Endometrial microvascular endothelial cells (primary cell): ENCODE measurements at regions not wholly inside any gene's neighbourhood (a gene's known extent, or its start where the extent isn't known, plus 50 kb on each side); places are given as distances from the start of the nearest gene placed in this dataset.

Experiments used
- in situ Hi-C: cut with HindIII; loops from 2 replicates; pipeline ENCODE4 v1.10.0; 2017; ENCODE audit warnings: low sequenced_read_pairs, low pct_unique_long_range_greater_than_20kb; ENCODE audit errors: inconsistent ontology term

- in situ Hi-C loops = no loop called here
These were observed 246.3 kb upstream of the KLF4 start for GRCh38 chr9:107735821-107736220.

DNA sequence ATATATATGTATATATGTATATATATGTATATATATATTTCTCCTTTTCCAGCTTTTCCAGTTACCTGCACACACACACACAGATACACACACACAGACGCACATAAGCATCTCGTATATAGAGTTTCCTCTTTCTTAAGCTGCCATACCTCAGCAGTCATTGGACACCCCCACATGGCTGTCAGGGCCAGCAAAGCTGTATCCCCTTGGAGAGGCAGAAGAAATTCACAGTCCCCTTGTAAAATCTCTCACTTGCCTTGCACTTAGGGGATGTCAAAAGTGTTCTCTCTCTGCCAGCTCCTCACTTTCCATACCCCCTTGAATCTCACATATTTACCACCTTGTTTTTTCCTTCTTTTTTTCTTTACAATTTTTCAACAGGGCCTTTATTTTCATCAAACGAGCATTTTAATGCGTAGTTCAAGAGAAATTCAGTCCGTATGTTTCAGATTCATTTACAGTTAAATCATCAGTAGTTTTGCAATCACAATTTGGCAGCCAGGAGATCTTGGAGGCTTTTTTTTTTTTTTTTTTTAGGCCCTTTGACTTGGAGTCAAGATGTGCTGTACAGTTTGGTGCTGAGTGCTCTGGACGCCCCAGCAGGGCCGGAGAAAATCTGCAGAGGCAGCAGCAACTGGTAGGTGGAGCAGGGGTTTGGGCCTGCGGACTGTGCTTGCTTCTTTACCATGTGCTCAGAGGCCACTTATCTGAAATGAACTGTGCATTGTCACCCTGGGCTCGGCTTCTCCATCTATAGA is 244.9 kb upstream of the KLF4 start:
- in situ Hi-C loops = no loop called here

DNA sequence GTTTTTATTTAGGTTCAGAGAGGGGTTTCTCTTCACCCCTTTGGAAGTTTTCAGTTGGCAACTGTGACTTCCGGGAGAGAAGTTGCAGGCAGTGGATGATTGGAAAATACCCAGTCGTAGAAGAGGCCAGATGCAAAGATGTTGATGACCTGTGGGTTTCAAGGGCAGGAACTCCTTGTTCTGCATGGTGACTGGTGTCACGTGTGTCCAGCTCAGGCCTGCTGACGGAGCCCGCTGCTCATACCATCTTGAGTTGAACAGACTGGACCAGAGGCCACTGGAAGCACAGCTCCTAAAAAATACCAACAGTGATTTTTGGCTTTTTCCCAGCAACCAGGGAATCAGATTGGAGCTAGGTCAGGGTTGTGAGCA is 243.9 kb upstream of the KLF4 start:
- in situ Hi-C loops = no loop called here

DNA sequence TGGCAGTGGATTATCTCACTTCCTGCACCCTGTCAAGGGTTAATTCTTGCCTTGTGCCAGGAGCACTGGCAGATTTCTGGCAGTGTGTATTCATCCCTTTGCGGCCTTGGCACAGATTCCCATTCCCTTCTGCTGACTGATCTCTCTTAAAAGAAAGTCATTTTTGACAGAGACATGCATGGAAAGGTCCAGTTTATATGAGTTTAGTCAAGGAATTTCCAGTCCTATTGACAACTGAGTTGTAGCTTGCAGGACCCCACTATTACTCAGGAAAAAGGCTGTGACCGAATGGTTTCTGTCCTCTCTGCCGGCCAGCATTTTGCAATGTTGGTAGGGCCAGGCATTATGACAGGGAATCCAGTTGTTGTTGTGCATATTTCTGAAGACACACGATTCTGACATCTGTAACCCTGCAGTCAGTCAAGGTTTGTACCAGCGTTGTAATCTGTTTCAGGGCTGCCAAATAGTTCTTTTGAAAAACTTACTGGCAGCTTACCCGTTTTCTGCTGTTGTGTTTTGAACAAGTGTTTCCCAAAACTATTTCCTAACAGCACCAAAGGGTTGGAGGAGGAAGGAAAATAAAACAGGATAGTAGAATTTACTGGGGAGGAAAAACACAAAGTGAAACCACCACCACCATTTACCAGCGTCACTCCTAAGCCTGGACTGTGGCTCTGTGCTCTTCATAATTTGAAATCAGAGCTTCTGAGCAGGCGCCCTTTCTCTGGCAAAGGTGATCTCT is 243.4 kb upstream of the KLF4 start:
- in situ Hi-C loops = no loop called here

DNA sequence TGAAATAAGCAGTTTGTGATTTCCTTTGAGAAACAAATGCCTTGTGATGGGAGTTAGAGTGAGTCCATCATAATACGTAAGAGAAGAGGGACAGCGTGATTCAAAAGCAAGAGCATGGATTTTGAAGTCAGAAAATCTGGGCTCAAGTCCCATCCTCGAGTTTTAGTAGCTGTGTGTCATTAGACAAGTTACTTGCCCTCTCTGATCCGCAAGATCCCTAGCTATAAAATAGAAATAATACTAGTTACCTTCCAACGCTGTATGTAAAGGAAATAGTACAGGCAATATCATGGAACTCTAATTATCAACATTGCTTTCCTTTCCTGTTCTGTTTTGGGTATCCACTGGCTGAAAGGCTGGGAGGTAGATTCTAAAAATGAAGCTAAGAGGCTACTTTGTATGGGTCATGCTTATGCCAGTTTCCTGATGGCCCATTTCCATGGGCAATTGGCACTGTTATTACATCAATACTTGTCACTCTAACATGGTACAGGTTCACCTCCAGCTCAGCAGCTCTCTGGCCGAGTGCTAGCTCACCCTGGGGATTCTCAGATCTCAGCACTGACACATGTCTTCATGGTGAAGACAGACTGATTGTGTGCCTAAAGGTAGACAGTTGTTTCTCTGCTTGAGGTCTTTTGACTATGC is 241.7 kb upstream of the KLF4 start:
- in situ Hi-C loops = no loop called here

GRCh38 chr9:107730666-107731065 is 241.1 kb upstream of the KLF4 start:
- in situ Hi-C loops = no loop called here

DNA sequence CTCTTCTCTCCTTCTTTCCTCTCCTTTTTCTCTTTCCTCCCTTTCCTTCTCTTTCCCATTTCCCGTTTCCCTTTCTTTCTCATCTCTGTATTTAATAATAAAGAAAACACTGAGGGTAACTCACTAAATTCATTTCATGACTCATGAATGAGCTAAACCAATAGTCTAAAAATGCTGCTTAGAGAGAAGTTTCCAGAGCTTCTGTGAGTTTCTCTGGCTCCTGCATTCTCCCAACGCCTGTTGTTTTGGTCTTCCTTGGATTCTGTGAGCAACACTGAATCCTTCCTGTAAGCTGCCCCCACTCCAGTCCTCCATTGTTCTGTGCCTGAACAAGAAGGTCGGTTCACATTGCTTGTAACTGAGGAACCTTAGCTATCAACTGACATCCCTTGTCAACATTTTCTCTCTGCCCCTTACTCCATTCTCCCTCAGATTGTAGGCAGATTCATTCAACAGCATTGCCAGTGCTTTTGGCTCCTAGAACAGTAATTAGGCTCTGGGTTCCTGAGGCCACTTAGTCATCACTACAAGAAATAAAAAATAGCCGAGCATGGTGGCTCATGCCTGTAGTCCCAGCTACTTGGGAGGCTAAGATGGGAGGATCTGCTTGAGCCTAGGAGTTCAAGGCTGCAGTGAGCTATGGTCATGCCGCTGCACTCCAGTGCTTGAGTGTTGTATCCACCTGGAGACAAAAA is 237.7 kb upstream of the KLF4 start:
- in situ Hi-C loops = no loop called here

DNA sequence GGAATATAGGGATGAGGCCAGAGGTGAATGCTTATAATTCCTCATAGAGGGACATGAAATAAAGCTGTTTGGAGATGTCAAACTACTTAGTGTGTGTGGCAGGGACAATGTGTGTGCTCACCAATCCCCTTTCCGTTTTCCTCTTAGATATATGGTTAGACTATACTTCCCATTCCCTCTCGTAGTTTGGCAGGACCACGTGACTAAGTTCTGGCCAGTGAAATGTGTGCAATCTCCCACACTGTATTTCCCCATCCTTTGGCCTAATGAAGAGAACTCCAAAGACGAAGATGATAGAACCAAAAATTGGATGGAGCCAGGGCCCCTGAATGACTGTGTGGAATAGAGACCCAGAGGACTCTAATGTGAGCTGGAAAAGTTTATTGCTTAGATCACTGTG is 233.4 kb upstream of the KLF4 start:
- in situ Hi-C loops = no loop called here

DNA sequence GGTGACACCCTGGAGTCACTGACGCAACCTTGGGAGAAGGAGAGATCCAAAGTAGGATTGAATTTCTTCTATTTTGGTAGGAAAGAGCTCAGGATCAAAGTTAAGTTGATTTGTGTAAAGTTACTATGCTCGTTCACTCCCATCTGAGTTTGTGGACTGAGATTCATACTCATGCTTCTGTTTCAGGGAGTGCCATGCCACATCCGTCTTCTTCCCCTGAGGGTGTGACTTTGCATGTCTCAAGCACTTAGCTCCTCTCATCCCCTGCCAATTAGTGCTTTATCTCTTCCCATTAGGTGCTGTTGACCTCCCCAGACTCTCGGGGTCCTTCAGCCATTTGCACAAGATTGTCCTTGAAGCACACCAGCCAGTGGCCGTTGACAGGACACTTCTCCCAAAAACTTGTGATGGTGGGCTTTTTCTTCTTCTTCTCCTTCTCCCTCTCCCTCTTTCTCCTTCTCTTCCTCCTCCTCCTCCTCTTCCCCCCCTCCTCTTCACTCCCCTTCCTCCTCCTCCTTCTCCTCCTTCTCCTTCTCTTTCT is 232.2 kb upstream of the KLF4 start:
- in situ Hi-C loops = no loop called here

GRCh38 chr9:107720501-107720900 is 230.9 kb upstream of the KLF4 start:
- in situ Hi-C loops = no loop called here

GRCh38 chr9:107717529-107718314 is 228.2 kb upstream of the KLF4 start:
- in situ Hi-C loops = no loop called here

DNA sequence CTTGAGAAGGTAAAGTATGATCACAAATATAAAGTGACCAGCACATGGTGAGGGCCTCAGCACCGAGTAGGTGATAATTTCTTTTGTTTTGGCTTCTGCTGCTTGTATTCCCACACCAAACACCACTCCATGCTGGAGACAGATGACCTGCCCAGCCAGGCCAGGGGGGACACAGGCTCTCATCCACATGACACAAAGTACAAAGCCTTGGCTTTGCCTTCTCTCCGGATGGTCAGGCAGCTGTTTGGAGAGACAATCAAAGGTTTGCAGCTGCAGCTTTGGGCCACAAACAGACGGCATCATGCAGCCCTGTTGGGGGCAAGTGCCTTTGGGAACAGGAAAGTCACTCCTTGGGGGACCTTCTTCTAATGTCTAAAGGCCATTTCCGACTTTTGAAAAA is 226.2 kb upstream of the KLF4 start:
- in situ Hi-C loops = no loop called here

DNA sequence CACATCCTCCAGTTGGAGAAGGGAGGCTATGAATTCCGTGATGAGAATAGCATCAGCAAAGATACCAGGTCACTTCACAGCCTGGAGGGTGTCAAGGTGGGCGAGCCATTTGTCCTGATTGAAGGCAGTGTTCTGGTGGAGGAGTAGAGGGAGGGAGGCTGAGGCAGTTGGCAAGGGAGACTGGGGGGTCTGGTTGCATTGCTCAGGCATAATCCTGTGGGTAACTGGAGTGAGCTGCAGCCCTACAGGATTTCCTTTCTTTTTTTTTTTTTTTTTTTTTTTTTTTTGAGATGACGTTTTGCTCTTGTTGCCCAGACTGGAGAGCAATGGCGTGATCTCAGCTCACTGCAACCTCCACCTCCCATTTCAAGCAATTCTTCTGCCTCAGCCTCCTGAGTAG is 223.9 kb upstream of the KLF4 start:
- in situ Hi-C loops = no loop called here

DNA sequence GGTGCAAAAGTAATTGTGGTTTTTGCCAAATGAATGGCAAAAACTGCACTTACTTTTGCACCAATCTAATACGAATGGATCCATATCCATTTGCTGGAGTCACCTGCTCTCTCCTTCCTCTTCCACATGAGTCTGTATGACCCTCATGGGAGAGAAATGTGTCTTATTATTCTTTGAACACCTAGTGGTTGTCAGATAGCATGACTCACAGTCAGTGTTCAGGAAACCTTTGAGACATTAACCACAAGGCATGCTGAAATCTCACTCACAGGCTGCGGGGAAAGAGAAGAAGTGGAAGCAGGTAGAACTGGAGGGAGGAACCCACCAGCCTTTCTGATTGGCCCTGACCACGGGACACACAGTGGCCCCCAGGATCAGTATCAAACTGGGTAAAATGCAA is 222.8 kb upstream of the KLF4 start:
- in situ Hi-C loops = no loop called here

DNA sequence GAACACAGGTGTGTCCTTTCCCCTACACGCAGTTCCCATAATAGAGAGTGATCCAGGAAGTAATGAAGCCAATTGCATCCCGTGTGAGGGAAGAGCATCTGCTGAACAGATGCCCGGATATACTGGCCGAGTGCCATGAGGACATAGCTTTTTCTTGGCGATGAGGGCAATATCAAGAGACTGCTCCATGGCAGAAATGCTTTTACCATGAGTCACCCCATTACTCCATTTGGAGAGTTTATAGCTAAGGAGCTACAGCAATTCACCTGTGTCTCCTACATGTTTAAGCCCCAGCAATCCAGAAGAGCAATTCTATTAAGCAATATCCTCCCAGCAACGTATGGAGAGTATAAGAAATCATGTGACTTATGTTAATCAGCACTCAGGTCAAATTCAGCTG is 222.0 kb upstream of the KLF4 start:
- in situ Hi-C loops = no loop called here

GRCh38 chr9:107710953-107711352 is 221.4 kb upstream of the KLF4 start:
- in situ Hi-C loops = no loop called here

- in situ Hi-C loops = no loop called here
These were observed 221.0 kb upstream of the KLF4 start for GRCh38 chr9:107710546-107710945.

- in situ Hi-C loops = no loop called here
These were observed 219.2 kb upstream of the KLF4 start for GRCh38 chr9:107708791-107709190.
